Stimulated activated memory B cell treated with anti-CD40 and anti-IgM and Interleukin-4, amounts not matched to agents 10 μg/mL and 1 μg/mL and 100 μg/mL, for 72 hours (primary cell): ENCODE measurements at regions not wholly inside any gene's neighbourhood (a gene's known extent, or its start where the extent isn't known, plus 50 kb on each side); places are given as distances from the start of the nearest gene placed in this dataset.
"Not testable (repeated sequence)": the region's sequence is repeated elsewhere in the genome, so short reads cannot be mapped to it uniquely, and the experiment has no call there.

ENCODE experiments used
- ATAC-seq: fragments of 150-1000 bp; cut with Tn5 transposase; 2 replicates; pipeline ENCODE4 v1.10.0; 2021
- H3K27ac Mint-ChIP-seq: one replicate; pipeline ENCODE4 v1.8.0; 2022; ENCODE audit warnings: mild to moderate bottlenecking, mixed read lengths
- H3K27me3 Mint-ChIP-seq: one replicate; pipeline ENCODE4 v1.8.0; 2022; ENCODE audit warnings: mixed read lengths
- H3K36me3 Mint-ChIP-seq: one replicate; pipeline ENCODE4 v1.8.0; 2022; ENCODE audit warnings: mixed read lengths
- H3K4me1 Mint-ChIP-seq: one replicate; pipeline ENCODE4 v1.8.0; 2022; ENCODE audit warnings: mixed read lengths
- H3K4me3 Mint-ChIP-seq: one replicate; pipeline ENCODE4 v1.8.0; 2022; ENCODE audit warnings: mild to moderate bottlenecking, moderate library complexity, mixed read lengths
- H3K9me3 Mint-ChIP-seq: one replicate; pipeline ENCODE4 v1.8.0; 2022; ENCODE audit warnings: mixed read lengths

- not testable (repeated sequence) for H3K36me3 Mint-ChIP-seq, H3K27ac Mint-ChIP-seq, ATAC-seq, H3K4me1 Mint-ChIP-seq, H3K27me3 Mint-ChIP-seq, H3K4me3 Mint-ChIP-seq
- H3K9me3 Mint-ChIP-seq: peaks cover 12% of the 10 kb centered on the region
These were observed 228.1 kb downstream of the SHCBP1 start for GRCh38 chr16:46392930-46393722.

- ATAC-seq, H3K27ac Mint-ChIP-seq, H3K4me3 Mint-ChIP-seq: not testable (repeated sequence)
These were observed 230.3 kb downstream of the SHCBP1 start for GRCh38 chr16:46390660-46391462.

GRCh38 chr16:46389561-46390041 is 231.6 kb downstream of the SHCBP1 start:
- H3K27ac Mint-ChIP-seq, H3K36me3 Mint-ChIP-seq, H3K27me3 Mint-ChIP-seq, ATAC-seq, H3K4me1 Mint-ChIP-seq, H3K4me3 Mint-ChIP-seq: not testable (repeated sequence)
- peaks cover 16% of the 10 kb centered on the region for H3K9me3 Mint-ChIP-seq

More at GRCh38 chr16:46390660-46391462, 230.3 kb downstream of the SHCBP1 start:
- peaks cover 19% of the 10 kb centered on the region for H3K9me3 Mint-ChIP-seq
- not testable (repeated sequence) for H3K4me1 Mint-ChIP-seq, H3K27me3 Mint-ChIP-seq, H3K36me3 Mint-ChIP-seq

- not testable (repeated sequence) for H3K36me3 Mint-ChIP-seq, H3K27ac Mint-ChIP-seq, H3K4me1 Mint-ChIP-seq, H3K27me3 Mint-ChIP-seq, ATAC-seq, H3K4me3 Mint-ChIP-seq
- H3K9me3 Mint-ChIP-seq: peaks cover 16% of the 10 kb centered on the region
These were observed 232.2 kb downstream of the SHCBP1 start for GRCh38 chr16:46388939-46389491.

GRCh38 chr16:46388354-46388753 is 232.8 kb downstream of the SHCBP1 start:
- not testable (repeated sequence) for H3K27me3 Mint-ChIP-seq, H3K27ac Mint-ChIP-seq, H3K4me3 Mint-ChIP-seq, ATAC-seq, H3K4me1 Mint-ChIP-seq, H3K36me3 Mint-ChIP-seq
- peaks cover 15% of the 10 kb centered on the region for H3K9me3 Mint-ChIP-seq

GRCh38 chr16:46387720-46388119 is 233.5 kb downstream of the SHCBP1 start:
- H3K27ac Mint-ChIP-seq, H3K4me1 Mint-ChIP-seq, H3K27me3 Mint-ChIP-seq, H3K4me3 Mint-ChIP-seq, H3K36me3 Mint-ChIP-seq: not testable (repeated sequence)
- ATAC-seq: peak; percentile 0
- peaks cover 14% of the 10 kb centered on the region for H3K9me3 Mint-ChIP-seq

GRCh38 chr16:46386805-46387620 is 234.2 kb downstream of the SHCBP1 start:
- H3K4me3 Mint-ChIP-seq, H3K27me3 Mint-ChIP-seq, H3K27ac Mint-ChIP-seq, H3K4me1 Mint-ChIP-seq, H3K36me3 Mint-ChIP-seq: not testable (repeated sequence)
- peak; percentile 6 for ATAC-seq
- peaks cover 16% of the 10 kb centered on the region for H3K9me3 Mint-ChIP-seq

GRCh38 chr16:46386110-46386771 is 234.9 kb downstream of the SHCBP1 start:
- not testable (repeated sequence) for H3K4me1 Mint-ChIP-seq, H3K27me3 Mint-ChIP-seq, H3K36me3 Mint-ChIP-seq, H3K27ac Mint-ChIP-seq, ATAC-seq, H3K4me3 Mint-ChIP-seq
- H3K9me3 Mint-ChIP-seq: peaks cover 16% of the 10 kb centered on the region

GRCh38 chr16:46384285-46385061 is 236.7 kb downstream of the SHCBP1 start:
- H3K27ac Mint-ChIP-seq, H3K4me3 Mint-ChIP-seq, H3K27me3 Mint-ChIP-seq, H3K4me1 Mint-ChIP-seq, ATAC-seq, H3K36me3 Mint-ChIP-seq: not testable (repeated sequence)
- H3K9me3 Mint-ChIP-seq: peaks cover 13% of the 10 kb centered on the region

- not testable (repeated sequence) for H3K4me3 Mint-ChIP-seq, H3K4me1 Mint-ChIP-seq, H3K27me3 Mint-ChIP-seq, H3K36me3 Mint-ChIP-seq, ATAC-seq, H3K27ac Mint-ChIP-seq
- peaks cover 13% of the 10 kb centered on the region for H3K9me3 Mint-ChIP-seq
These were observed 237.6 kb downstream of the SHCBP1 start for GRCh38 chr16:46383581-46383980.

GRCh38 chr16:46382791-46383541 is 238.2 kb downstream of the SHCBP1 start:
- ATAC-seq, H3K27ac Mint-ChIP-seq, H3K36me3 Mint-ChIP-seq, H3K4me3 Mint-ChIP-seq, H3K27me3 Mint-ChIP-seq, H3K4me1 Mint-ChIP-seq: not testable (repeated sequence)
- peaks cover 13% of the 10 kb centered on the region for H3K9me3 Mint-ChIP-seq

- H3K4me3 Mint-ChIP-seq, H3K27me3 Mint-ChIP-seq, ATAC-seq, H3K27ac Mint-ChIP-seq, H3K9me3 Mint-ChIP-seq, H3K4me1 Mint-ChIP-seq, H3K36me3 Mint-ChIP-seq: not testable (repeated sequence)
These were observed 239.1 kb downstream of the SHCBP1 start for GRCh38 chr16:46382079-46382478.

- not testable (repeated sequence) for H3K36me3 Mint-ChIP-seq, H3K4me3 Mint-ChIP-seq, ATAC-seq, H3K9me3 Mint-ChIP-seq, H3K27ac Mint-ChIP-seq, H3K27me3 Mint-ChIP-seq, H3K4me1 Mint-ChIP-seq
These were observed 239.8 kb downstream of the SHCBP1 start for GRCh38 chr16:46381344-46381743.
